ENCODE measurements at regions not wholly inside any gene's neighbourhood (a gene's known extent, or its start where the extent isn't known, plus 50 kb on each side); places are given as distances from the start of the nearest gene placed in this dataset.

- Histone ChIP-seq H3K79me2 (ENCODE audit: insufficient read depth, low read length) (no peaks in the 10 kb centered on the region), H3F3A (ENCODE audit: low read depth) (no peaks in the 10 kb centered on the region), H4K20me1 (ENCODE audit: insufficient read depth, low read length, poor library complexity, severe bottlenecking) (no peaks in the 10 kb centered on the region), H3K9me2 (replicated peaks; ENCODE audit: low read depth, low read length) (no peaks in the 10 kb centered on the region), H3K9me3 (ENCODE audit: insufficient read depth, low read depth, low read length) (no peaks in the 10 kb centered on the region), H3K4me2 (ENCODE audit: low read depth, low read length, poor library complexity, severe bottlenecking) (no peak overlapping the region), H3K27me3 (ENCODE audit: insufficient read depth, low read length, poor library complexity, severe bottlenecking) (no peaks in the 10 kb centered on the region), H2AFZ (ENCODE audit: low read length) (no peak overlapping the region), H3K4me1 (ENCODE audit: insufficient read depth, low read length, poor library complexity, severe bottlenecking) (no peaks in the 10 kb centered on the region), H3K4me3 (ENCODE audit: low read length, poor library complexity, severe bottlenecking) (no peak overlapping the region), H3K9ac (ENCODE audit: low read depth, low read length, poor library complexity, severe bottlenecking) (no peak overlapping the region), H3K36me3 (ENCODE audit: insufficient read depth, low read length) (no peaks in the 10 kb centered on the region)
- TF ChIP-seq, protein P1, sequence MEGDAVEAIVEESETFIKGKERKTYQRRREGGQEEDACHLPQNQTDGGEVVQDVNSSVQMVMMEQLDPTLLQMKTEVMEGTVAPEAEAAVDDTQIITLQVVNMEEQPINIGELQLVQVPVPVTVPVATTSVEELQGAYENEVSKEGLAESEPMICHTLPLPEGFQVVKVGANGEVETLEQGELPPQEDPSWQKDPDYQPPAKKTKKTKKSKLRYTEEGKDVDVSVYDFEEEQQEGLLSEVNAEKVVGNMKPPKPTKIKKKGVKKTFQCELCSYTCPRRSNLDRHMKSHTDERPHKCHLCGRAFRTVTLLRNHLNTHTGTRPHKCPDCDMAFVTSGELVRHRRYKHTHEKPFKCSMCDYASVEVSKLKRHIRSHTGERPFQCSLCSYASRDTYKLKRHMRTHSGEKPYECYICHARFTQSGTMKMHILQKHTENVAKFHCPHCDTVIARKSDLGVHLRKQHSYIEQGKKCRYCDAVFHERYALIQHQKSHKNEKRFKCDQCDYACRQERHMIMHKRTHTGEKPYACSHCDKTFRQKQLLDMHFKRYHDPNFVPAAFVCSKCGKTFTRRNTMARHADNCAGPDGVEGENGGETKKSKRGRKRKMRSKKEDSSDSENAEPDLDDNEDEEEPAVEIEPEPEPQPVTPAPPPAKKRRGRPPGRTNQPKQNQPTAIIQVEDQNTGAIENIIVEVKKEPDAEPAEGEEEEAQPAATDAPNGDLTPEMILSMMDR (conservative IDR thresholded peaks at IDR 0.05; ENCODE audit: low read length): no peak
- no peak for TF ChIP-seq EZH2phosphoT487 (IDR thresholded peaks at IDR 0.05; ENCODE audit: borderline replicate concordance)
These were observed 103.9 kb downstream of the PMAIP1 start for GRCh38 chr18:60003610-60004185.

GRCh38 chr18:59996370-59996966 lies 96.7 kb downstream of the PMAIP1 start:
- Histone ChIP-seq H3K79me2 (ENCODE audit: insufficient read depth, low read length) (no peaks in the 10 kb centered on the region), H3K4me1 (ENCODE audit: insufficient read depth, low read length, poor library complexity, severe bottlenecking) (no peaks in the 10 kb centered on the region), H3K9me3 (ENCODE audit: insufficient read depth, low read depth, low read length) (no peaks in the 10 kb centered on the region), H3F3A (ENCODE audit: low read depth) (no peaks in the 10 kb centered on the region), H3K9me2 (replicated peaks; ENCODE audit: low read depth, low read length) (no peaks in the 10 kb centered on the region), H3K9ac (ENCODE audit: low read depth, low read length, poor library complexity, severe bottlenecking) (no peak overlapping the region), H3K36me3 (ENCODE audit: insufficient read depth, low read length) (no peaks in the 10 kb centered on the region), H3K27me3 (ENCODE audit: insufficient read depth, low read length, poor library complexity, severe bottlenecking) (no peaks in the 10 kb centered on the region), H4K20me1 (ENCODE audit: insufficient read depth, low read length, poor library complexity, severe bottlenecking) (no peaks in the 10 kb centered on the region), H3K4me2 (ENCODE audit: low read depth, low read length, poor library complexity, severe bottlenecking) (no peak overlapping the region), H3K4me3 (ENCODE audit: low read length, poor library complexity, severe bottlenecking) (no peak overlapping the region), H2AFZ (ENCODE audit: low read length) (no peak overlapping the region)
- TF ChIP-seq EZH2phosphoT487 (IDR thresholded peaks at IDR 0.05; ENCODE audit: borderline replicate concordance): no peak
- TF ChIP-seq, protein P1 (conservative IDR thresholded peaks at IDR 0.05; ENCODE audit: low read length): peak; percentile 94

DNA sequence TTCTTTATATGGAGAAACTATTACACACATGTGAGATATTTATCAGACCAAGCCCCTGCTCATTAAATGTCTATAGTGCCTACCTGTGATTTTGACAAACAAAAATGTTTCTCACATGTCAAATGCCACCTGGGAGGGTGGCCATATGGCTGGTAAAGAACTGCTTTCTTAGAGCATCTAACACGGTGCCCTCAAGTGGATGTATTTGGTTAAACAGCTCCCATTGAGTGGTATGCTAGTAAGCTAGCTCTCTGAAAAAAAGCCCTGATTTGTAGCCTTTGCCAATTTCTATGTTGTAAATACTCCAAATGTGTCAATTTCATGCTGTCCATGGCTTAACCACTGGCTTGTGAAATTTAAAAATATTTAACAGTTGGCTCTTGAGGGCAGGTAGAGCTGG lies 94.6 kb downstream of the PMAIP1 start:
- Histone ChIP-seq H3K9me2 (replicated peaks; ENCODE audit: low read depth, low read length) (no peaks in the 10 kb centered on the region), H3K9me3 (ENCODE audit: insufficient read depth, low read depth, low read length) (no peaks in the 10 kb centered on the region), H4K20me1 (ENCODE audit: insufficient read depth, low read length, poor library complexity, severe bottlenecking) (no peaks in the 10 kb centered on the region), H3K4me3 (ENCODE audit: low read length, poor library complexity, severe bottlenecking) (no peak overlapping the region), H3K9ac (ENCODE audit: low read depth, low read length, poor library complexity, severe bottlenecking) (no peak overlapping the region), H3K4me2 (ENCODE audit: low read depth, low read length, poor library complexity, severe bottlenecking) (no peak overlapping the region), H3K27me3 (ENCODE audit: insufficient read depth, low read length, poor library complexity, severe bottlenecking) (no peaks in the 10 kb centered on the region), H3F3A (ENCODE audit: low read depth) (no peaks in the 10 kb centered on the region), H2AFZ (ENCODE audit: low read length) (no peak overlapping the region), H3K4me1 (ENCODE audit: insufficient read depth, low read length, poor library complexity, severe bottlenecking) (peaks cover 3% of the 10 kb centered on the region), H3K36me3 (ENCODE audit: insufficient read depth, low read length) (no peaks in the 10 kb centered on the region), H3K79me2 (ENCODE audit: insufficient read depth, low read length) (no peaks in the 10 kb centered on the region)
- no peak for TF ChIP-seq EZH2phosphoT487 (IDR thresholded peaks at IDR 0.05; ENCODE audit: borderline replicate concordance)
- TF ChIP-seq, protein P1 (conservative IDR thresholded peaks at IDR 0.05; ENCODE audit: low read length): peak; percentile 68

Data from Loucy (cell line).